Loucy (cell line): ENCODE measurements at regions not wholly inside any gene's neighbourhood (a gene's known extent, or its start where the extent isn't known, plus 50 kb on each side); places are given as distances from the start of the nearest gene placed in this dataset.

Source experiments
- H2AFZ ChIP-seq: fragments of 200-600 bp; sonication (generic); 2 replicates; pipeline ENCODE4 v1.6.0; 2016; ENCODE audit warnings: antibody characterized with exemption, mild to moderate bottlenecking, low read length, moderate library complexity
- H3F3A ChIP-seq: fragments of 200-600 bp; 2 replicates; pipeline ENCODE4 v1.6.0; 2016; ENCODE audit warnings: antibody characterized with exemption, low read depth, mild to moderate bottlenecking
- H3K27me3 ChIP-seq: fragments of 200-600 bp; sonication (generic); 2 replicates; pipeline ENCODE4 v1.6.1; 2014; ENCODE audit warnings: low read length, mild to moderate bottlenecking; ENCODE audit not compliant: insufficient read depth, poor library complexity, severe bottlenecking
- H3K36me3 ChIP-seq: fragments of 200-600 bp; sonication (generic); 2 replicates; pipeline ENCODE4 v1.6.1; 2016; ENCODE audit warnings: low read length; ENCODE audit not compliant: insufficient read depth
- H3K4me1 ChIP-seq: fragments of 200-600 bp; sonication (generic); 2 replicates; pipeline ENCODE4 v1.5.1; 2014; ENCODE audit warnings: low read length, mild to moderate bottlenecking; ENCODE audit not compliant: insufficient read depth, poor library complexity, severe bottlenecking
- H3K4me2 ChIP-seq: fragments of 200-600 bp; sonication (generic); 2 replicates; pipeline ENCODE4 v1.6.0; 2014; ENCODE audit warnings: antibody characterized with exemption, low read length, low read depth, mild to moderate bottlenecking; ENCODE audit not compliant: poor library complexity, severe bottlenecking
- H3K4me3 ChIP-seq: fragments of 200-600 bp; sonication (generic); 2 replicates; pipeline ENCODE4 v1.5.1; 2014; ENCODE audit warnings: low read length, mild to moderate bottlenecking, mixed read lengths; ENCODE audit not compliant: poor library complexity, severe bottlenecking
- H3K79me2 ChIP-seq: fragments of 200-600 bp; sonication (generic); 2 replicates; pipeline ENCODE4 v1.6.1; 2014; ENCODE audit warnings: low read length; ENCODE audit not compliant: insufficient read depth
- H3K9ac ChIP-seq: fragments of 200-600 bp; sonication (generic); 2 replicates; pipeline ENCODE4 v1.6.0; 2014; ENCODE audit warnings: mild to moderate bottlenecking, low read depth, low read length, moderate library complexity; ENCODE audit not compliant: poor library complexity, severe bottlenecking
- H3K9me2 ChIP-seq: fragments of 200-600 bp; sonication (generic); replicated peaks from 2 replicates; pipeline ENCODE4 v1.6.1; 2016; ENCODE audit warnings: low read depth, low read length, mixed read lengths
- H3K9me3 ChIP-seq: fragments of 200-600 bp; sonication (generic); 2 replicates; pipeline ENCODE4 v1.6.1; 2014; ENCODE audit warnings: mild to moderate bottlenecking, antibody characterized with exemption, low read length, low read depth; ENCODE audit not compliant: insufficient read depth
- H4K20me1 ChIP-seq: fragments of 200-600 bp; sonication (generic); 2 replicates; pipeline ENCODE4 v1.6.0; 2014; ENCODE audit warnings: antibody characterized with exemption, low read length, mild to moderate bottlenecking; ENCODE audit not compliant: insufficient read depth, poor library complexity, severe bottlenecking
- EZH2phosphoT487 ChIP-seq: fragments of 200-600 bp; IDR thresholded peaks from 2 replicates; pipeline ENCODE4 v1.6.1; 2018; ENCODE audit warnings: antibody characterized with exemption, mild to moderate bottlenecking, moderate library complexity, borderline replicate concordance
- TF ChIP-seq, protein P1 (sequence below): fragments of 200-600 bp; sonication (generic); conservative IDR thresholded peaks from 2 replicates; pipeline ENCODE4 v1.5.1; 2014; ENCODE audit warnings: mild to moderate bottlenecking, antibody characterized with exemption, low read length

DNA sequence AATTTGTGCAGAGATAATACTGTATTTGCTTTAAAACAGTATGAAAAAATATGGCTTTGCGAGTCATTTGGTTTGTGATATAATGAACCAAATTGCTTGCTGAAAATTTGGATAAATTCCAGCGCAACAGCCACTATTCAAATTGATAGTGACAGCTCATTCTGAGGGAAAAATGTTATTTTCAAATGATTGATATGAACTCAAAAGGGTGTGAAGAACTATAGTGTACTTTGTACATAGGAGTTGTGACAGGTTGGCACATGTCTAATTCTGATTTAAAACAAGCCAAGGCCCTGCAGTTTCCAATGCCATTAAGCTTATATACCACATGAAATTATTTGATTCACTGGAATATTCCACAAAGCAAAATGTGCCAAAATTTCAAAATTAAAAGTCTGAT is 1628.9 kb upstream of the AGA start:
- no peaks in the 10 kb centered on the region for H3K9me2 ChIP-seq
- no peaks in the 10 kb centered on the region for H3K36me3 ChIP-seq
- no peak overlapping the region for H2AFZ ChIP-seq
- no peak overlapping the region for H3K4me3 ChIP-seq
- no peaks in the 10 kb centered on the region for H4K20me1 ChIP-seq
- no peaks in the 10 kb centered on the region for H3K27me3 ChIP-seq
- no peaks in the 10 kb centered on the region for H3F3A ChIP-seq
- no peak for TF ChIP-seq EZH2phosphoT487
- TF ChIP-seq, protein P1, sequence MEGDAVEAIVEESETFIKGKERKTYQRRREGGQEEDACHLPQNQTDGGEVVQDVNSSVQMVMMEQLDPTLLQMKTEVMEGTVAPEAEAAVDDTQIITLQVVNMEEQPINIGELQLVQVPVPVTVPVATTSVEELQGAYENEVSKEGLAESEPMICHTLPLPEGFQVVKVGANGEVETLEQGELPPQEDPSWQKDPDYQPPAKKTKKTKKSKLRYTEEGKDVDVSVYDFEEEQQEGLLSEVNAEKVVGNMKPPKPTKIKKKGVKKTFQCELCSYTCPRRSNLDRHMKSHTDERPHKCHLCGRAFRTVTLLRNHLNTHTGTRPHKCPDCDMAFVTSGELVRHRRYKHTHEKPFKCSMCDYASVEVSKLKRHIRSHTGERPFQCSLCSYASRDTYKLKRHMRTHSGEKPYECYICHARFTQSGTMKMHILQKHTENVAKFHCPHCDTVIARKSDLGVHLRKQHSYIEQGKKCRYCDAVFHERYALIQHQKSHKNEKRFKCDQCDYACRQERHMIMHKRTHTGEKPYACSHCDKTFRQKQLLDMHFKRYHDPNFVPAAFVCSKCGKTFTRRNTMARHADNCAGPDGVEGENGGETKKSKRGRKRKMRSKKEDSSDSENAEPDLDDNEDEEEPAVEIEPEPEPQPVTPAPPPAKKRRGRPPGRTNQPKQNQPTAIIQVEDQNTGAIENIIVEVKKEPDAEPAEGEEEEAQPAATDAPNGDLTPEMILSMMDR, result no peak
- H3K4me1 ChIP-seq, result no peaks in the 10 kb centered on the region
- no peak overlapping the region for H3K4me2 ChIP-seq
- no peak overlapping the region for H3K9ac ChIP-seq
- H3K9me3 ChIP-seq, result no peaks in the 10 kb centered on the region; the same call in 1 of the 2 replicates
- no peaks in the 10 kb centered on the region for H3K79me2 ChIP-seq

DNA sequence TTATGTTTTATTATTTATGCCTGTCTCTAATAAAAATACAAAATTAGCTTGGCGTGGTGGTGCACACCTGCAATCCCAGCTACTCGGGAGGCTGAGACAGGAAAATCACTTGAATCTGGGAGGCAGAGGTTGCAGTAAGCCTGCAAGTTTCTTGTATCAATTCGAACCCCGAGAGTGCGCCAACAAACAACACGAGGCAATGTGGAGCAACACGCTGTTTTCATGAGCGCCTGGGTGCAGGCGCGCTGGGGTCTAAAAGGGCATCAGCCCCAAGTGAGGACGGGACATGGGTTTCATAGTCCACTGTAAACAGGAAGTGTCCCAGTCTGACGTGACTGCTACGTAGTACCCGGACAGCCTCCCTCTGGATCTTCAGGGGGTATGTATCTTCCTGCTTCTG is 1634.6 kb upstream of the AGA start:
- TF ChIP-seq, protein P1, result no peak
- TF ChIP-seq EZH2phosphoT487, result no peak
- Histone ChIP-seq H3K36me3 (no peaks in the 10 kb centered on the region), H3K27me3 (no peaks in the 10 kb centered on the region), H2AFZ (no peak overlapping the region), H3F3A (no peaks in the 10 kb centered on the region), H3K4me3 (no peak overlapping the region), H3K4me2 (no peak overlapping the region), H4K20me1 (no peaks in the 10 kb centered on the region), H3K4me1 (no peaks in the 10 kb centered on the region), H3K79me2 (no peaks in the 10 kb centered on the region), H3K9me3 (no peaks in the 10 kb centered on the region), H3K9ac (no peak overlapping the region), H3K9me2 (no peaks in the 10 kb centered on the region)

DNA sequence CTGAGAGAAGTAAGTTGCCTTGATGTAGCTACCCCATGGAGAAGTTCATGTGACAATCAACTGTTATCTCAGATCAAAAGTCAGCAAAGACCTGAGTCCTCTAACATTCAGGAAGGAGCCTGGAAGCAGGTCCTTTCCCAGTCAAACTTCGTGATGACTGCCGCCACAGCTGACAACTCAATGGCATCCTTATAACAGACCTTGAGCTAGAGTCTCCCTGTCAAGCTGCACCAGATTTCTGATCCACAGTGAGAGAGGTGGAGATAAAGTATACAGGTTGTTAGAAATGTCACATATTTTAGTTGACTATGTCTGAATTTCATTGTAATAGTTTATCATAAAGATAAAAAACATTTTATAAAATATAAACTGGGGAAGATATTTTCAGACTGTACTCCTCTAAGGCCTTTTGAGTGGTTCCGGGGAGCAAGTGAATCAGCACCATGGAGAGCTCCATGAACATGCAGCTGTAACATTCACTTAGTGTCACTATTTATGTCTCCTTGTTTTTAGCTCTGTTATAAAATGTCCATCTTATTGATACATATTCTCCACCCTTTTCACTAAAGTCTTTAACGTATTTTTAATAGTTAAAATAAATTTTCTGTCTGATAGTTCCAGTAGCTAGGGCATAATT is 1653.5 kb upstream of the AGA start:
- Histone ChIP-seq H3K36me3 (no peaks in the 10 kb centered on the region), H3K4me3 (no peak overlapping the region), H3K9me2 (no peaks in the 10 kb centered on the region), H3K4me2 (no peak overlapping the region), H2AFZ (no peak overlapping the region), H3K27me3 (no peaks in the 10 kb centered on the region), H3K4me1 (no peaks in the 10 kb centered on the region), H3K79me2 (no peaks in the 10 kb centered on the region), H3K9me3 (no peaks in the 10 kb centered on the region), H3F3A (no peaks in the 10 kb centered on the region), H3K9ac (no peak overlapping the region), H4K20me1 (no peaks in the 10 kb centered on the region)
- TF ChIP-seq EZH2phosphoT487, result no peak
- TF ChIP-seq, protein P1, result no peak
